GM19324 (cell line): ENCODE measurements at regions not wholly inside any gene's neighbourhood (a gene's known extent, or its start where the extent isn't known, plus 50 kb on each side); places are given as distances from the start of the nearest gene placed in this dataset.
"Not testable (repeated sequence)": the region's sequence is repeated elsewhere in the genome, so short reads cannot be mapped to it uniquely, and the experiment has no call there.

Source experiments
- ATAC-seq: cut with Tn5 transposase; IDR thresholded peaks from one replicate; pipeline ENCODE4 v1.9.1; 2021; ENCODE audit warnings: mild to moderate bottlenecking, moderate library complexity; ENCODE audit not compliant: unreplicated experiment, low FRiP score

- ATAC-seq = no peak
These were observed 95.0 kb downstream of the SNX5 start for GRCh38 chr20:17873410-17874270.

GRCh38 chr20:17872959-17873358 lies 95.6 kb downstream of the SNX5 start:
- ATAC-seq = no peak

- no peak for ATAC-seq
These were observed 96.2 kb downstream of the SNX5 start for GRCh38 chr20:17872434-17872833.

- ATAC-seq = no peak
These were observed 96.7 kb downstream of the SNX5 start for GRCh38 chr20:17871886-17872285.

GRCh38 chr20:17871181-17871580 lies 97.4 kb downstream of the SNX5 start:
- ATAC-seq = no peak

GRCh38 chr20:17870086-17870740 lies 98.4 kb downstream of the SNX5 start:
- ATAC-seq = no peak

- ATAC-seq = no peak
These were observed 99.1 kb downstream of the SNX5 start for GRCh38 chr20:17869295-17869994.

GRCh38 chr20:17868700-17869231 lies 99.8 kb downstream of the SNX5 start:
- no peak for ATAC-seq

- ATAC-seq = no peak
These were observed 100.4 kb downstream of the SNX5 start for GRCh38 chr20:17868151-17868550.

- ATAC-seq = no peak
These were observed 101.3 kb downstream of the SNX5 start for GRCh38 chr20:17867131-17867925.

- no peak for ATAC-seq
These were observed 102.2 kb downstream of the SNX5 start for GRCh38 chr20:17866234-17867001.

- ATAC-seq = no peak
These were observed 104.9 kb downstream of the SNX5 start for GRCh38 chr20:17863577-17864292.

- no peak for ATAC-seq
These were observed 105.4 kb downstream of the SNX5 start for GRCh38 chr20:17863209-17863576.

- no peak for ATAC-seq
These were observed 106.4 kb downstream of the SNX5 start for GRCh38 chr20:17862171-17862570.

GRCh38 chr20:17861620-17862019 lies 107.0 kb downstream of the SNX5 start:
- not testable (repeated sequence) for ATAC-seq

- no peak for ATAC-seq
These were observed 108.0 kb downstream of the SNX5 start for GRCh38 chr20:17860301-17861197.

- ATAC-seq = no peak
These were observed 108.9 kb downstream of the SNX5 start for GRCh38 chr20:17859616-17860232.
